Gastroesophageal sphincter (tissue), 3 donors: ENCODE measurements at regions not wholly inside any gene's neighbourhood (a gene's known extent, or its start where the extent isn't known, plus 50 kb on each side); places are given as distances from the start of the nearest gene placed in this dataset.

ENCODE experiments used
- CTCF ChIP-seq, 4 experiments: fragments of 200-600 bp in 2 of 4; fragments of 450-650 bp in 2 of 4; sonication (generic) in 1 of 4; IDR thresholded peaks; one replicate each; pipeline ENCODE4 v1.5.1; 2017 to 2019; ENCODE audit warnings: antibody characterized with exemption in 4 of 4, mild to moderate bottlenecking in 2 of 4, moderate library complexity in 2 of 4
- POLR2AphosphoS5 ChIP-seq: sonication (generic); formaldehyde crosslinking; IDR thresholded peaks from one replicate; pipeline ENCODE4 v1.6.1; 2017; ENCODE audit warnings: antibody characterized with exemption

GRCh38 chr3:124491098-124491497 lies 239.2 kb upstream of the UMPS start:
- TF ChIP-seq CTCF (IDR thresholded peaks at IDR 0.05), result no peak
- TF ChIP-seq POLR2AphosphoS5, result no peak
